SK-N-SH (cell line): ENCODE measurements at regions not wholly inside any gene's neighbourhood (a gene's known extent, or its start where the extent isn't known, plus 50 kb on each side); places are given as distances from the start of the nearest gene placed in this dataset.

Source experiments
- CTCF ChIA-PET: fragments of 300-600, 350-600 bp; formaldehyde crosslinking; extraction: SDS; loops from one replicate; lab custom pipeline; 2021; lab: Yijun Ruan, JAX
- POLR2A ChIA-PET: fragments of 350-600 bp; sonication (Branson Sonifier 250); formaldehyde crosslinking; extraction: SDS; loops from one replicate; lab custom pipeline; 2020; ENCODE audit warnings: antibody characterized with exemption, inconsistent platforms; lab: Yijun Ruan, JAX
- DNase-seq: peaks from one replicate; pipeline ENCODE4 v3.0.0; 2012
- H2AFZ ChIP-seq: fragments of 200-600 bp; sonication (generic); 2 replicates; pipeline ENCODE4 v1.8.1; 2016; ENCODE audit warnings: antibody characterized with exemption, mild to moderate bottlenecking, low read depth
- H3F3A ChIP-seq: fragments of 200-600 bp; sonication (generic); replicated peaks from 2 replicates; pipeline ENCODE3; 2016; ENCODE audit warnings: antibody characterized with exemption, mild to moderate bottlenecking; ENCODE audit not compliant: insufficient read depth
- H3K27ac ChIP-seq, 2 experiments: fragments of 200-500 bp in 1 of 2; fragments of 200-600 bp in 1 of 2; sonication (Bioruptor generic) in 1 of 2; sonication (generic), shearing (Covaris generic) in 1 of 2; 2 replicates each; pipeline versions ENCODE4 v1.5.1 to v1.6.1; 2014 to 2016; ENCODE audit warnings: low read depth in 2 of 2, inconsistent platforms in 1 of 2, low read length in 1 of 2, mild to moderate bottlenecking in 1 of 2, mixed read lengths in 1 of 2
- H3K27me3 ChIP-seq: fragments of 200-600 bp; sonication (generic), shearing (Covaris generic); 2 replicates; pipeline ENCODE4 v1.6.1; 2016; ENCODE audit warnings: mixed run types; ENCODE audit not compliant: insufficient read depth
- H3K36me3 ChIP-seq, 2 experiments: fragments of 200-500 bp in 1 of 2; fragments of 200-600 bp in 1 of 2; sonication (Bioruptor generic) in 1 of 2; sonication (generic) in 1 of 2; replicated peaks in 1 of 2; 2 replicates each; pipeline versions ENCODE3 to v1.5.1; 2014 to 2016; ENCODE audit warnings: low read length in 1 of 2, mild to moderate bottlenecking in 1 of 2; ENCODE audit not compliant: insufficient read depth in 2 of 2, control insufficient read depth in 1 of 2
- H3K4me1 ChIP-seq, 2 experiments: fragments of 200-500 bp in 1 of 2; fragments of 200-600 bp in 1 of 2; sonication (Bioruptor generic) in 1 of 2; sonication (generic), shearing (Covaris generic) in 1 of 2; 2 replicates each; pipeline versions ENCODE4 v1.5.1 to v1.6.1; 2014 to 2016; ENCODE audit warnings: low read depth in 1 of 2, low read length in 1 of 2, mixed run types in 1 of 2; ENCODE audit not compliant: insufficient read depth in 2 of 2, control insufficient read depth in 1 of 2
- H3K4me2 ChIP-seq: fragments of 200-600 bp; sonication (generic), shearing (Covaris generic); 2 replicates; pipeline ENCODE4 v1.6.1; 2017; ENCODE audit warnings: mixed run types
- H3K4me3 ChIP-seq, 2 experiments: fragments of 200-500 bp in 1 of 2; fragments of 200-600 bp in 1 of 2; sonication (Bioruptor generic) in 1 of 2; sonication (generic), shearing (Covaris generic) in 1 of 2; 2 replicates each; pipeline versions ENCODE4 v1.5.1 to v1.8.1; 2014 to 2016; ENCODE audit warnings: low read depth in 2 of 2, inconsistent platforms in 1 of 2, low read length in 1 of 2, mild to moderate bottlenecking in 1 of 2, mixed read lengths in 1 of 2, moderate library complexity in 1 of 2
- H3K79me2 ChIP-seq: fragments of 200-600 bp; sonication (generic); 2 replicates; pipeline ENCODE4 v1.8.1; 2017; ENCODE audit warnings: mild to moderate bottlenecking; ENCODE audit not compliant: insufficient read depth
- H3K9ac ChIP-seq: fragments of 200-600 bp; sonication (generic); 2 replicates; pipeline ENCODE4 v1.6.1; 2017; ENCODE audit warnings: mixed run types
- H3K9me2 ChIP-seq: fragments of 200-600 bp; sonication (generic); 2 replicates; pipeline ENCODE4 v1.6.1; 2017; ENCODE audit warnings: mixed run types
- H3K9me3 ChIP-seq: fragments of 200-600 bp; sonication (generic); 2 replicates; pipeline ENCODE4 v1.6.1; 2017; ENCODE audit warnings: mixed run types, mild to moderate bottlenecking, moderate library complexity
- H4K20me1 ChIP-seq: fragments of 200-600 bp; sonication (generic); 2 replicates; pipeline ENCODE4 v1.6.1; 2017; ENCODE audit warnings: mild to moderate bottlenecking, mixed run types; ENCODE audit not compliant: insufficient read depth
- CTCF ChIP-seq: fragments of 200-600 bp; sonication (generic); IDR thresholded peaks from 2 replicates; pipeline ENCODE4 v1.6.1; 2017; ENCODE audit warnings: antibody characterized with exemption, mild to moderate bottlenecking, moderate library complexity
- ELF1 ChIP-seq: IDR thresholded peaks from 2 replicates; pipeline ENCODE4 v1.4.0; 2012
- FOXM1 ChIP-seq: IDR thresholded peaks from 2 replicates; pipeline ENCODE4 v1.4.0; 2012; ENCODE audit warnings: low read depth, mild to moderate bottlenecking
- JUND ChIP-seq: IDR thresholded peaks from 2 replicates; pipeline ENCODE4 v1.4.0; 2012
- MAX ChIP-seq: IDR thresholded peaks from 2 replicates; pipeline ENCODE4 v1.4.0; 2012; ENCODE audit warnings: low read depth
- MXI1 ChIP-seq: IDR thresholded peaks from 2 replicates; pipeline ENCODE4 v1.6.1; 2012; ENCODE audit warnings: mild to moderate bottlenecking, low read depth, low read length, improper control_type of control experiment
- PBX3 ChIP-seq: IDR thresholded peaks from 2 replicates; pipeline ENCODE4; 2012
- TAF1 ChIP-seq: IDR thresholded peaks from 2 replicates; pipeline ENCODE4 v1.6.1; 2012; ENCODE audit warnings: low read depth, mild to moderate bottlenecking, low read length, moderate library complexity, borderline replicate concordance
- TCF12 ChIP-seq: IDR thresholded peaks from 2 replicates; pipeline ENCODE4 v1.4.0; 2012
- TEAD4 ChIP-seq: IDR thresholded peaks from 2 replicates; pipeline ENCODE4 v1.4.0; 2012; ENCODE audit warnings: mild to moderate bottlenecking, borderline replicate concordance; ENCODE audit not compliant: insufficient read depth
- USF2 ChIP-seq: fragments of 150-350 bp; IDR thresholded peaks from 2 replicates; pipeline ENCODE4 v1.6.1; 2017; ENCODE audit warnings: antibody characterized with exemption, low read length, low read depth, borderline replicate concordance
- YY1 ChIP-seq: IDR thresholded peaks from 2 replicates; pipeline ENCODE4 v1.4.0; 2012; ENCODE audit warnings: low read depth, mild to moderate bottlenecking
- WGBS: methylation state at CpG from one replicate; pipeline ENCODE4 v1.1.6; 2017; ENCODE audit warnings: low lambda C conversion rate; 5-methylcytosine and 5-hydroxymethylcytosine counted together

- CTCF ChIA-PET: interaction anchor here (0.6 kb wide), 1 partner anchor 107 kb away, joined by 3 read pairs; no protein-coding TSS in a partner anchor
Observed at GRCh38 chr7:126022452-126022851, 1092.8 kb upstream of the POT1 start.

GRCh38 chr7:126016722-126017121, 1087.1 kb upstream of the POT1 start:
- H3K79me2 ChIP-seq: no peaks in the 10 kb centered on the region
- no peaks in the 10 kb centered on the region for H3K27me3 ChIP-seq
- no peaks in the 10 kb centered on the region for H3K36me3 ChIP-seq
- CTCF ChIA-PET: no interaction called here
- POLR2A ChIA-PET: no interaction called here
- no peak overlapping the region for H3K4me2 ChIP-seq
- no peaks in the 10 kb centered on the region for H4K20me1 ChIP-seq
- TF ChIP-seq JUND (no peak), PBX3 (no peak), TAF1 (no peak), USF2 (no peak), FOXM1 (no peak), CTCF (no peak), TEAD4 (no peak)
- TF ChIP-seq, all 33 proteins: peak for 0
- no peaks in the 10 kb centered on the region for H3K9me3 ChIP-seq
- WGBS: 39% methylated on average over 1 of the region's 1 CpG
- no peaks in the 10 kb centered on the region for H3K9me2 ChIP-seq
- H3F3A ChIP-seq: no peaks in the 10 kb centered on the region
- H3K27ac ChIP-seq: no peak overlapping the region
- H3K4me1 ChIP-seq: no peaks in the 10 kb centered on the region
- DNase-seq: no peak
- no peak overlapping the region for H3K4me3 ChIP-seq
- H2AFZ ChIP-seq: no peak overlapping the region
- H3K9ac ChIP-seq: no peak overlapping the region

More at GRCh38 chr7:126022452-126022851, 1092.8 kb upstream of the POT1 start:
- Histone ChIP-seq H3K9me2 (no peaks in the 10 kb centered on the region), H4K20me1 (no peaks in the 10 kb centered on the region), H3K27me3 (no peaks in the 10 kb centered on the region), H2AFZ (no peak overlapping the region), H3K9me3 (peaks cover 5% of the 10 kb centered on the region; the same call in 1 of the 2 replicates), H3K79me2 (no peaks in the 10 kb centered on the region), H3K36me3 (no peaks in the 10 kb centered on the region), H3K27ac (no peak overlapping the region), H3K9ac (no peak overlapping the region), H3K4me1 (no peaks in the 10 kb centered on the region; a peak in 1 of 4 replicates), H3F3A (no peaks in the 10 kb centered on the region), H3K4me2 (no peak overlapping the region), H3K4me3 (no peak overlapping the region)
- no peak for TF ChIP-seq MXI1
- no peak for TF ChIP-seq YY1
- TF ChIP-seq ELF1: no peak
- no peak for TF ChIP-seq MAX
- TF ChIP-seq TCF12: no peak
- DNase-seq: no peak
- POLR2A ChIA-PET: no interaction called here
